Lower leg skin (tissue), 3 donors: ENCODE measurements at regions not wholly inside any gene's neighbourhood (a gene's known extent, or its start where the extent isn't known, plus 50 kb on each side); places are given as distances from the start of the nearest gene placed in this dataset.

Experiments
- POLR2A ChIP-seq, 2 donors: fragments of 450-650 bp; IDR thresholded peaks; one replicate each; pipeline ENCODE4 v1.6.1; 2016 to 2017; ENCODE audit warnings: antibody characterized with exemption in 2 of 2, mild to moderate bottlenecking in 1 of 2, moderate library complexity in 1 of 2
- TF ChIP-seq, protein P1 (sequence below), 3 donors: fragments of 450-650 bp; IDR thresholded peaks; one replicate each; pipeline ENCODE4 v1.5.1; 2016; ENCODE audit warnings: antibody characterized with exemption in 3 of 3, mild to moderate bottlenecking in 3 of 3, moderate library complexity in 2 of 3

DNA sequence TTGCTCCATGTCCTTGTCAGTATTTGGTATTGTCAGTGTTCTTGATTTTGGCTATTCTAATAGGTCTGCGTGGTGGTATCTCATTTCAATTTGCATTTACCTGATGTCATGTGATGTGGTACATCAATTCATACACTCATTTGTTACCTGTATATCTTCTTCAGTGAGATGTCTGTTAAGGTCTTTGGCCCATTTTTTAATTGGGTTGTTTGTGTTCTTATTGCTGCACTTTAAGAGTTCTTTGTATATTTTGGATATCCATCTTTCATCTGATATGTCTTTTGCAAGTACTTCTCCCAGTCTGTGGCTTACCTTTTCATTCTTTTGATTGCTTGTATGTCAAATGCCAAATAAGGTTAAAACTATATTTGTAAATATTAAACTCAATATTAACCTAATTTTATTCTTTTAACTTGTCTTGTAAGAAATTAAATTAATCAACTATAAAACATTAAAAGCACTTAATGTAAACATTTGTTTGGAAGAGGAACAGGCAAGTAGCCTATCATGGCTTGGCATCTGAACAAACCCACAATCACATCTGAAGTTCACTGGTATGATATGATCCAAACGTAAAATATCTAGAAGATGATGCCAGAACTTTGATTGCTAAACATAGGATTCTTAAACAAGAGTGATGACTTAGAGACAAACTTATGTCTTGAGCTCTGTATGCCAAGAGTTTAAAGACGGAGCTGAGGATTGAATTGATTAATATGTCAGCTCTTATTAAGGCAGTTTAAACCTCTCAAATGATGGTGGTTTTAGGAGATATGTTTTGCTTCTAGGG, 587.3 kb downstream of the ANXA1 start:
- no peak for TF ChIP-seq POLR2A (IDR thresholded peaks at IDR 0.05)
- TF ChIP-seq, protein P1, sequence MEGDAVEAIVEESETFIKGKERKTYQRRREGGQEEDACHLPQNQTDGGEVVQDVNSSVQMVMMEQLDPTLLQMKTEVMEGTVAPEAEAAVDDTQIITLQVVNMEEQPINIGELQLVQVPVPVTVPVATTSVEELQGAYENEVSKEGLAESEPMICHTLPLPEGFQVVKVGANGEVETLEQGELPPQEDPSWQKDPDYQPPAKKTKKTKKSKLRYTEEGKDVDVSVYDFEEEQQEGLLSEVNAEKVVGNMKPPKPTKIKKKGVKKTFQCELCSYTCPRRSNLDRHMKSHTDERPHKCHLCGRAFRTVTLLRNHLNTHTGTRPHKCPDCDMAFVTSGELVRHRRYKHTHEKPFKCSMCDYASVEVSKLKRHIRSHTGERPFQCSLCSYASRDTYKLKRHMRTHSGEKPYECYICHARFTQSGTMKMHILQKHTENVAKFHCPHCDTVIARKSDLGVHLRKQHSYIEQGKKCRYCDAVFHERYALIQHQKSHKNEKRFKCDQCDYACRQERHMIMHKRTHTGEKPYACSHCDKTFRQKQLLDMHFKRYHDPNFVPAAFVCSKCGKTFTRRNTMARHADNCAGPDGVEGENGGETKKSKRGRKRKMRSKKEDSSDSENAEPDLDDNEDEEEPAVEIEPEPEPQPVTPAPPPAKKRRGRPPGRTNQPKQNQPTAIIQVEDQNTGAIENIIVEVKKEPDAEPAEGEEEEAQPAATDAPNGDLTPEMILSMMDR (IDR thresholded peaks at IDR 0.05): no peak
